Loucy (cell line): ENCODE measurements at regions not wholly inside any gene's neighbourhood (a gene's known extent, or its start where the extent isn't known, plus 50 kb on each side); places are given as distances from the start of the nearest gene placed in this dataset.
"Not testable (repeated sequence)": the region's sequence is repeated elsewhere in the genome, so short reads cannot be mapped to it uniquely, and the experiment has no call there.

Source experiments
- H2AFZ ChIP-seq: fragments of 200-600 bp; sonication (generic); 2 replicates; pipeline ENCODE4 v1.6.0; 2016; ENCODE audit warnings: antibody characterized with exemption, mild to moderate bottlenecking, low read length, moderate library complexity
- H3F3A ChIP-seq: fragments of 200-600 bp; 2 replicates; pipeline ENCODE4 v1.6.0; 2016; ENCODE audit warnings: antibody characterized with exemption, low read depth, mild to moderate bottlenecking
- H3K27me3 ChIP-seq: fragments of 200-600 bp; sonication (generic); 2 replicates; pipeline ENCODE4 v1.6.1; 2014; ENCODE audit warnings: low read length, mild to moderate bottlenecking; ENCODE audit not compliant: insufficient read depth, poor library complexity, severe bottlenecking
- H3K36me3 ChIP-seq: fragments of 200-600 bp; sonication (generic); 2 replicates; pipeline ENCODE4 v1.6.1; 2016; ENCODE audit warnings: low read length; ENCODE audit not compliant: insufficient read depth
- H3K4me1 ChIP-seq: fragments of 200-600 bp; sonication (generic); 2 replicates; pipeline ENCODE4 v1.5.1; 2014; ENCODE audit warnings: low read length, mild to moderate bottlenecking; ENCODE audit not compliant: insufficient read depth, poor library complexity, severe bottlenecking
- H3K4me2 ChIP-seq: fragments of 200-600 bp; sonication (generic); 2 replicates; pipeline ENCODE4 v1.6.0; 2014; ENCODE audit warnings: antibody characterized with exemption, low read length, low read depth, mild to moderate bottlenecking; ENCODE audit not compliant: poor library complexity, severe bottlenecking
- H3K4me3 ChIP-seq: fragments of 200-600 bp; sonication (generic); 2 replicates; pipeline ENCODE4 v1.5.1; 2014; ENCODE audit warnings: low read length, mild to moderate bottlenecking, mixed read lengths; ENCODE audit not compliant: poor library complexity, severe bottlenecking
- H3K79me2 ChIP-seq: fragments of 200-600 bp; sonication (generic); 2 replicates; pipeline ENCODE4 v1.6.1; 2014; ENCODE audit warnings: low read length; ENCODE audit not compliant: insufficient read depth
- H3K9ac ChIP-seq: fragments of 200-600 bp; sonication (generic); 2 replicates; pipeline ENCODE4 v1.6.0; 2014; ENCODE audit warnings: mild to moderate bottlenecking, low read depth, low read length, moderate library complexity; ENCODE audit not compliant: poor library complexity, severe bottlenecking
- H3K9me2 ChIP-seq: fragments of 200-600 bp; sonication (generic); replicated peaks from 2 replicates; pipeline ENCODE4 v1.6.1; 2016; ENCODE audit warnings: low read depth, low read length, mixed read lengths
- H3K9me3 ChIP-seq: fragments of 200-600 bp; sonication (generic); 2 replicates; pipeline ENCODE4 v1.6.1; 2014; ENCODE audit warnings: mild to moderate bottlenecking, antibody characterized with exemption, low read length, low read depth; ENCODE audit not compliant: insufficient read depth
- H4K20me1 ChIP-seq: fragments of 200-600 bp; sonication (generic); 2 replicates; pipeline ENCODE4 v1.6.0; 2014; ENCODE audit warnings: antibody characterized with exemption, low read length, mild to moderate bottlenecking; ENCODE audit not compliant: insufficient read depth, poor library complexity, severe bottlenecking
- CTCF ChIP-seq: fragments of 200-600 bp; sonication (generic); conservative IDR thresholded peaks from 2 replicates; pipeline ENCODE4 v1.5.1; 2014; ENCODE audit warnings: mild to moderate bottlenecking, antibody characterized with exemption, low read length
- EZH2phosphoT487 ChIP-seq: fragments of 200-600 bp; IDR thresholded peaks from 2 replicates; pipeline ENCODE4 v1.6.1; 2018; ENCODE audit warnings: antibody characterized with exemption, mild to moderate bottlenecking, moderate library complexity, borderline replicate concordance

GRCh38 chr5:155711882-155712281 is 615.1 kb upstream of the SGCD start:
- no peaks in the 10 kb centered on the region for H3K9me2 ChIP-seq
- no peak overlapping the region for H3K4me3 ChIP-seq
- H3K27me3 ChIP-seq, result no peaks in the 10 kb centered on the region
- H3K4me1 ChIP-seq, result no peaks in the 10 kb centered on the region
- H3K9ac ChIP-seq, result no peak overlapping the region
- TF ChIP-seq EZH2phosphoT487, result no peak
- no peak for TF ChIP-seq CTCF
- no peaks in the 10 kb centered on the region for H4K20me1 ChIP-seq
- H2AFZ ChIP-seq, result no peak overlapping the region
- no peaks in the 10 kb centered on the region for H3K9me3 ChIP-seq
- no peaks in the 10 kb centered on the region for H3F3A ChIP-seq
- no peaks in the 10 kb centered on the region for H3K36me3 ChIP-seq
- H3K79me2 ChIP-seq, result no peaks in the 10 kb centered on the region
- H3K4me2 ChIP-seq, result no peak overlapping the region

GRCh38 chr5:155714435-155714834 is 612.5 kb upstream of the SGCD start:
- H3K4me2 ChIP-seq, H3K4me1 ChIP-seq, H3K79me2 ChIP-seq, H3F3A ChIP-seq, H3K9me3 ChIP-seq, H4K20me1 ChIP-seq, H3K9me2 ChIP-seq, H2AFZ ChIP-seq, H3K36me3 ChIP-seq, H3K4me3 ChIP-seq, H3K27me3 ChIP-seq, H3K9ac ChIP-seq: not testable (repeated sequence)

DNA sequence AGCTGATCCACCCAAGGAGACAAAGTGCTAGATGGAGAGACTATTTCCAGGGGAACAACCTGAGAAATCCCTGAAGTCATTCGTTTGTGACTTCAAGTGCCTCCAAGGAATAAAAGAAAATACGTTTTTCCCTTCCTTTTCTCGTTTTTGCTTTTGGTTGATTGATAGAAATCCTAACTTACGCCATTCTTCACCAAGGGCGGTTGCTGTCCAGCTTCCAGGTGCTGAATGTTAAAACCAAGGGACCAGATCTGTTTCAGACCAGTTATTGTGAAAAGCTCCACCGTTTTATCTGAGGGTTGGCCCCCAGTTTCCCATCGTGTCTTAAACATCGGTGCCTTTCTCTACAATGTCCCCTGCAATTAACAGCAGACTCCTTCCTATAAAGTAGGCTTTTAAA is 600.7 kb upstream of the SGCD start:
- Histone ChIP-seq H3K9me2 (no peaks in the 10 kb centered on the region), H3K9ac (no peak overlapping the region), H3F3A (no peaks in the 10 kb centered on the region), H3K4me2 (no peak overlapping the region), H3K4me3 (no peak overlapping the region), H3K36me3 (no peaks in the 10 kb centered on the region), H3K4me1 (no peaks in the 10 kb centered on the region), H4K20me1 (no peaks in the 10 kb centered on the region), H3K9me3 (no peaks in the 10 kb centered on the region), H2AFZ (no peak overlapping the region), H3K79me2 (no peaks in the 10 kb centered on the region), H3K27me3 (no peaks in the 10 kb centered on the region)
- no peak for TF ChIP-seq EZH2phosphoT487
- no peak for TF ChIP-seq CTCF

GRCh38 chr5:155727512-155728145 is 599.3 kb upstream of the SGCD start:
- Histone ChIP-seq H3F3A (no peaks in the 10 kb centered on the region), H3K27me3 (no peaks in the 10 kb centered on the region), H3K4me1 (no peaks in the 10 kb centered on the region), H3K9me3 (no peaks in the 10 kb centered on the region), H4K20me1 (no peaks in the 10 kb centered on the region), H3K36me3 (no peaks in the 10 kb centered on the region), H3K9ac (no peak overlapping the region), H3K4me2 (no peak overlapping the region), H3K4me3 (no peak overlapping the region), H3K79me2 (no peaks in the 10 kb centered on the region), H3K9me2 (no peaks in the 10 kb centered on the region), H2AFZ (no peak overlapping the region)
- TF ChIP-seq CTCF (no peak), EZH2phosphoT487 (no peak)
